H1 (cell line): ENCODE measurements at regions not wholly inside any gene's neighbourhood (a gene's known extent, or its start where the extent isn't known, plus 50 kb on each side); places are given as distances from the start of the nearest gene placed in this dataset.

Source experiments
- CTCF ChIA-PET: fragments of 300-600 bp; sonication (Branson Sonifier 250); formaldehyde crosslinking; loops from one replicate; lab custom pipeline; 2021; ENCODE audit not compliant: partially characterized antibody; lab: Charles Lee
- POLR2A ChIA-PET: fragments of 300-600 bp; sonication (Branson Sonifier 250); formaldehyde crosslinking; loops from one replicate; lab custom pipeline; 2021; ENCODE audit warnings: inconsistent platforms; ENCODE audit not compliant: partially characterized antibody; lab: Charles Lee
- DNase-seq, 2 experiments: peaks; one replicate each; pipeline versions ENCODE4 v3.0.0 to v3.0.0-alpha.2; 2010 to 2022; ENCODE audit warnings: low spot score in 2 of 2, low read depth in 1 of 2, mixed read lengths in 1 of 2
- FAIRE-seq: peaks from 2 replicates; lab custom pipeline; 2011; peaks lifted over from hg19 to GRCh38; lab: Jason Lieb, UNC
- H2AFZ ChIP-seq: 2 replicates; pipeline ENCODE4 v1.8.1; 2012; ENCODE audit warnings: low read length, inconsistent platforms
- H2AK5ac ChIP-seq: 2 replicates; pipeline ENCODE4 v1.6.1; 2013; ENCODE audit warnings: low read depth, low read length
- H2BK120ac ChIP-seq: replicated peaks from 2 replicates; pipeline ENCODE3; 2013; ENCODE audit warnings: low read depth, low read length, inconsistent platforms
- H2BK12ac ChIP-seq: 2 replicates; pipeline ENCODE4 v1.6.1; 2013; ENCODE audit warnings: low read depth, low read length
- H2BK15ac ChIP-seq: 2 replicates; pipeline ENCODE4 v1.6.1; 2013; ENCODE audit warnings: low read length
- H2BK20ac ChIP-seq: 2 replicates; pipeline ENCODE4 v1.6.1; 2013; ENCODE audit warnings: low read length
- H2BK5ac ChIP-seq: 2 replicates; pipeline ENCODE4 v1.6.1; 2013; ENCODE audit warnings: low read depth, low read length
- H3K14ac ChIP-seq: 2 replicates; pipeline ENCODE4 v1.6.1; 2013; ENCODE audit warnings: inconsistent platforms; ENCODE audit not compliant: insufficient read length
- H3K18ac ChIP-seq: 2 replicates; pipeline ENCODE4 v1.6.1; 2013; ENCODE audit warnings: low read length; ENCODE audit errors: extremely low read depth
- H3K23ac ChIP-seq: 2 replicates; pipeline ENCODE4 v1.6.1; 2013; ENCODE audit warnings: inconsistent platforms; ENCODE audit not compliant: insufficient read length
- H3K23me2 ChIP-seq: 2 replicates; pipeline ENCODE4 v1.6.1; 2013; ENCODE audit warnings: low read depth, low read length
- H3K27ac ChIP-seq: 2 replicates; pipeline ENCODE4 v1.6.1; 2011; ENCODE audit warnings: low read depth, low read length, inconsistent platforms
- H3K27me3 ChIP-seq, 4 experiments: replicated peaks in 1 of 4; 1 replicate in 1 of 4; 2 replicates in 3 of 4; pipeline versions ENCODE4 v1.6.1 to v1.8.1; 2011 to 2013; ENCODE audit warnings: low read length in 3 of 4, mild to moderate bottlenecking in 3 of 4, inconsistent platforms in 2 of 4, mixed read lengths in 2 of 4, moderate library complexity in 1 of 4; ENCODE audit not compliant: control insufficient read depth in 3 of 4, insufficient read depth in 3 of 4; ENCODE audit errors: extremely low read depth in 1 of 4
- H3K36me3 ChIP-seq, 4 experiments: 2 replicates each; pipeline versions ENCODE4 v1.6.1 to v1.8.1; 2011 to 2013; ENCODE audit warnings: mild to moderate bottlenecking in 4 of 4, low read length in 3 of 4, moderate library complexity in 2 of 4, control low read depth in 1 of 4, inconsistent platforms in 1 of 4; ENCODE audit not compliant: insufficient read depth in 4 of 4, control insufficient read depth in 2 of 4
- H3K4ac ChIP-seq: replicated peaks from 2 replicates; pipeline ENCODE3; 2013; ENCODE audit warnings: low read length, low read depth, mixed read lengths, inconsistent platforms; ENCODE audit not compliant: insufficient read length
- H3K4me1 ChIP-seq, 4 experiments: replicated peaks in 1 of 4; 1 replicate in 1 of 4; 2 replicates in 3 of 4; pipeline versions ENCODE4 v1.6.1 to v1.8.1; 2011 to 2013; ENCODE audit warnings: low read length in 3 of 4, inconsistent platforms in 2 of 4, mixed read lengths in 1 of 4; ENCODE audit not compliant: insufficient read depth in 4 of 4, control insufficient read depth in 3 of 4
- H3K4me2 ChIP-seq, 2 experiments: 2 replicates each; pipeline versions ENCODE4 v1.6.1 to v1.8.1; 2011 to 2013; ENCODE audit warnings: low read depth in 2 of 2, low read length in 2 of 2, control low read depth in 1 of 2, inconsistent platforms in 1 of 2, mild to moderate bottlenecking in 1 of 2; ENCODE audit not compliant: insufficient read depth in 1 of 2
- H3K4me3 ChIP-seq, 4 experiments: fragments of 200-600, 300-600 bp in 1 of 4; sonication (generic), shearing (Covaris generic), sonication (Bioruptor Twin) in 1 of 4; 2 replicates each; pipeline versions ENCODE4 v1.5.1 to v1.8.1; 2011 to 2016; ENCODE audit warnings: low read length in 4 of 4, low read depth in 3 of 4, control low read depth in 2 of 4, inconsistent platforms in 2 of 4, mild to moderate bottlenecking in 2 of 4, mixed read lengths in 1 of 4, moderate library complexity in 1 of 4; ENCODE audit not compliant: insufficient read depth in 2 of 4; ENCODE audit errors: extremely low read depth in 1 of 4
- H3K56ac ChIP-seq: replicated peaks from 2 replicates; pipeline ENCODE3; 2013; ENCODE audit warnings: low read depth, mild to moderate bottlenecking, mixed read lengths, low read length, inconsistent platforms; ENCODE audit not compliant: insufficient read length
- H3K79me1 ChIP-seq: 2 replicates; pipeline ENCODE4 v1.6.1; 2013; ENCODE audit warnings: low read depth, low read length, control low read depth
- H3K79me2 ChIP-seq, 2 experiments: 2 replicates each; pipeline versions ENCODE4 v1.6.1 to v1.8.1; 2012 to 2013; ENCODE audit warnings: low read length in 2 of 2, mild to moderate bottlenecking in 2 of 2, inconsistent platforms in 1 of 2; ENCODE audit not compliant: insufficient read depth in 2 of 2, control insufficient read depth in 1 of 2
- H3K9ac ChIP-seq, 4 experiments: replicated peaks in 1 of 4; 1 replicate in 1 of 4; 2 replicates in 3 of 4; pipeline versions ENCODE4 v1.6.1 to v1.8.1; 2011 to 2013; ENCODE audit warnings: low read depth in 3 of 4, low read length in 3 of 4, control low read depth in 2 of 4, mild to moderate bottlenecking in 2 of 4, moderate library complexity in 2 of 4, inconsistent platforms in 1 of 4; ENCODE audit errors: extremely low read depth in 1 of 4
- H3K9me3 ChIP-seq, 2 experiments: 2 replicates each; pipeline versions ENCODE4 v1.6.1 to v1.8.1; 2012 to 2013; ENCODE audit warnings: mild to moderate bottlenecking in 2 of 2, moderate library complexity in 2 of 2, control low read depth in 1 of 2, inconsistent platforms in 1 of 2, low read depth in 1 of 2, low read length in 1 of 2, mixed read lengths in 1 of 2; ENCODE audit not compliant: insufficient read depth in 2 of 2
- H4K20me1 ChIP-seq, 2 experiments: replicated peaks in 1 of 2; 2 replicates each; pipeline versions ENCODE3 to v1.8.1; 2011 to 2013; ENCODE audit warnings: inconsistent platforms in 2 of 2, low read length in 2 of 2, mild to moderate bottlenecking in 1 of 2; ENCODE audit not compliant: insufficient read depth in 2 of 2, control insufficient read depth in 1 of 2
- H4K5ac ChIP-seq: 2 replicates; pipeline ENCODE4 v1.6.1; 2013; ENCODE audit warnings: low read length, low read depth, mixed read lengths, inconsistent platforms; ENCODE audit not compliant: insufficient read length
- H4K8ac ChIP-seq: 2 replicates; pipeline ENCODE4 v1.8.0; 2013; ENCODE audit warnings: mild to moderate bottlenecking, moderate library complexity, low read length, inconsistent platforms; ENCODE audit not compliant: insufficient read depth; ENCODE audit errors: extremely low read depth
- H4K91ac ChIP-seq: replicated peaks from 2 replicates; pipeline ENCODE3; 2013; ENCODE audit warnings: low read length, mixed read lengths, inconsistent platforms; ENCODE audit not compliant: insufficient read length
- BCL11A ChIP-seq, 2 experiments: IDR thresholded peaks; one replicate each; pipeline ENCODE4 v1.6.1; 2011; ENCODE audit warnings: low read depth in 2 of 2, low read length in 2 of 2, mild to moderate bottlenecking in 2 of 2
- CEBPB ChIP-seq: IDR thresholded peaks from 2 replicates; pipeline ENCODE4 v1.6.1; 2012; ENCODE audit warnings: low read depth, low read length
- CREB1 ChIP-seq: IDR thresholded peaks from 2 replicates; pipeline ENCODE4 v1.6.1; 2012; ENCODE audit warnings: inconsistent platforms
- CTBP2 ChIP-seq: IDR thresholded peaks from 2 replicates; pipeline ENCODE4 v1.7.0; 2011; ENCODE audit warnings: borderline replicate concordance, mild to moderate bottlenecking, moderate library complexity, mixed read lengths, low read length; ENCODE audit not compliant: insufficient read depth, insufficient read length
- CTCF ChIP-seq, 3 experiments: IDR thresholded peaks; 1 replicate in 2 of 3; 2 replicates in 1 of 3; pipeline versions ENCODE4 v1.5.1 to v1.6.1; 2011; ENCODE audit warnings: low read length in 3 of 3, mild to moderate bottlenecking in 3 of 3, inconsistent platforms in 2 of 3, low read depth in 1 of 3, moderate library complexity in 1 of 3; ENCODE audit not compliant: insufficient read depth in 1 of 3; ENCODE audit errors: control extremely low read depth in 1 of 3
- HDAC2 ChIP-seq, 2 experiments: fragments of 300-600 bp in 1 of 2; sonication (generic) in 1 of 2; IDR thresholded peaks; 2 replicates each; pipeline ENCODE4 v1.6.1; 2011 to 2012; ENCODE audit warnings: low read depth in 2 of 2, low read length in 2 of 2, mild to moderate bottlenecking in 2 of 2, moderate library complexity in 2 of 2, borderline replicate concordance in 1 of 2, inconsistent platforms in 1 of 2
- KDM4A ChIP-seq: IDR thresholded peaks from one replicate; pipeline ENCODE4 v1.7.1; 2012; ENCODE audit warnings: low read depth, mild to moderate bottlenecking, moderate library complexity, low read length, inconsistent platforms; ENCODE audit not compliant: severe bottlenecking
- KDM5A ChIP-seq: fragments of 200-600 bp; IDR thresholded peaks from 2 replicates; pipeline ENCODE4 v1.7.1; 2012; ENCODE audit warnings: mild to moderate bottlenecking, low read length, inconsistent platforms, mixed read lengths
- RNF2 ChIP-seq: fragments of 200-900, 300-1000 bp; sonication (generic); IDR thresholded peaks from 2 replicates; pipeline ENCODE4 v1.7.1; 2016; ENCODE audit warnings: borderline replicate concordance, low read depth, mild to moderate bottlenecking, antibody characterized with exemption, low read length; ENCODE audit not compliant: poor library complexity, severe bottlenecking; ENCODE audit errors: missing control alignments
- SP1 ChIP-seq: IDR thresholded peaks from 2 replicates; pipeline ENCODE4 v1.6.1; 2011; ENCODE audit warnings: low read depth, low read length
- TAF1 ChIP-seq: IDR thresholded peaks from 2 replicates; pipeline ENCODE4 v1.6.1; 2011; ENCODE audit warnings: mild to moderate bottlenecking, low read depth, low read length
- TBP ChIP-seq: IDR thresholded peaks from 2 replicates; pipeline ENCODE4 v1.6.1; 2011; ENCODE audit warnings: low read depth, low read length, improper control_type of control experiment
- YY1 ChIP-seq: IDR thresholded peaks from 2 replicates; pipeline ENCODE4 v1.6.1; 2011; ENCODE audit warnings: low read depth, mild to moderate bottlenecking, low read length
- WGBS, 2 experiments: shearing (Covaris generic) in 1 of 2; methylation state at CpG; one replicate each; pipeline versions ENCODE4 v1.1.6 to v1.1.7; 2013 to 2015; ENCODE audit warnings: low lambda C conversion rate in 2 of 2, mixed read lengths in 2 of 2, inconsistent platforms in 1 of 2, low coverage in 1 of 2, missing lambda C conversion rate in 1 of 2; ENCODE audit not compliant: insufficient replicate concordance in 2 of 2, insufficient coverage in 1 of 2, insufficient read length in 1 of 2; ENCODE audit errors: extremely low coverage in 1 of 2, missing lambda C conversion rate in 1 of 2; 5-methylcytosine and 5-hydroxymethylcytosine counted together

- no peak overlapping the region for H3K4ac ChIP-seq
- H3K9ac ChIP-seq, result no peak overlapping the region
- no peak overlapping the region for H2BK20ac ChIP-seq
- no peak overlapping the region for H2AK5ac ChIP-seq
- FAIRE-seq, result no peak
- DNase-seq, result no peak
- no peak overlapping the region for H3K18ac ChIP-seq
- no peak for TF ChIP-seq YY1
- no peak for TF ChIP-seq CREB1
- TF ChIP-seq CEBPB, result no peak
- TF ChIP-seq CTBP2, result no peak
- no peak for TF ChIP-seq BCL11A (IDR thresholded peaks at IDR 0.05; ENCODE audit: low read depth in 2 of 2, low read length in 2 of 2)
- TF ChIP-seq RNF2, result no peak
- TF ChIP-seq CTCF (IDR thresholded peaks at IDR 0.05; ENCODE audit: control extremely low read depth in 1 of 3, insufficient read depth in 1 of 3, low read depth in 1 of 3, low read length in 3 of 3), result no peak
- TF ChIP-seq TBP, result no peak
- TF ChIP-seq HDAC2 (IDR thresholded peaks at IDR 0.05; ENCODE audit: borderline replicate concordance in 1 of 2, low read depth in 2 of 2, low read length in 2 of 2), result no peak
- no peak for TF ChIP-seq KDM5A
- no peak for TF ChIP-seq TAF1
- TF ChIP-seq SP1, result no peak
- TF ChIP-seq KDM4A, result no peak
- ChIA-PET CTCF (no interaction called here), POLR2A (no interaction called here)
- H3K27me3 ChIP-seq, result no peaks in the 10 kb centered on the region
- no peaks in the 10 kb centered on the region for H3K36me3 ChIP-seq
- no peak overlapping the region for H4K91ac ChIP-seq
- H3K9me3 ChIP-seq, result no peaks in the 10 kb centered on the region; a peak in 1 of 4 replicates
- H4K8ac ChIP-seq, result no peak overlapping the region
- H3K4me3 ChIP-seq, result no peak overlapping the region
- no peaks in the 10 kb centered on the region for H4K20me1 ChIP-seq
- WGBS, 2 experiments, result 92% methylated on average over 2 of the region's 2 CpGs; no CpG with 5 or more reads in 1 of the 2 experiments
- H2BK5ac ChIP-seq, result no peak overlapping the region
- no peak overlapping the region for H2BK120ac ChIP-seq
- H3K4me2 ChIP-seq, result no peak overlapping the region
- H3K56ac ChIP-seq, result no peak overlapping the region
- H2BK12ac ChIP-seq, result no peak overlapping the region
- H2AFZ ChIP-seq, result no peak overlapping the region
- H3K4me1 ChIP-seq, result no peaks in the 10 kb centered on the region
- H3K79me2 ChIP-seq, result no peaks in the 10 kb centered on the region
- no peaks in the 10 kb centered on the region for H3K23me2 ChIP-seq
- H2BK15ac ChIP-seq, result no peak overlapping the region
- H4K5ac ChIP-seq, result no peak overlapping the region
- no peak overlapping the region for H3K27ac ChIP-seq
- no peak overlapping the region for H3K23ac ChIP-seq
- no peak overlapping the region for H3K14ac ChIP-seq
- H3K79me1 ChIP-seq, result no peaks in the 10 kb centered on the region; the same call in 1 of the 2 replicates
Observed at GRCh38 chr10:9636216-9636615, 1381.5 kb upstream of the CELF2 start.
